HG03575 (cell line): ENCODE measurements at regions not wholly inside any gene's neighbourhood (a gene's known extent, or its start where the extent isn't known, plus 50 kb on each side); places are given as distances from the start of the nearest gene placed in this dataset.

Experiments used
- ATAC-seq: cut with Tn5 transposase; IDR thresholded peaks from one replicate; pipeline ENCODE4 v1.9.1; 2021; ENCODE audit not compliant: unreplicated experiment, insufficient number of reproducible peaks, low FRiP score; ENCODE audit errors: extremely low read depth

DNA sequence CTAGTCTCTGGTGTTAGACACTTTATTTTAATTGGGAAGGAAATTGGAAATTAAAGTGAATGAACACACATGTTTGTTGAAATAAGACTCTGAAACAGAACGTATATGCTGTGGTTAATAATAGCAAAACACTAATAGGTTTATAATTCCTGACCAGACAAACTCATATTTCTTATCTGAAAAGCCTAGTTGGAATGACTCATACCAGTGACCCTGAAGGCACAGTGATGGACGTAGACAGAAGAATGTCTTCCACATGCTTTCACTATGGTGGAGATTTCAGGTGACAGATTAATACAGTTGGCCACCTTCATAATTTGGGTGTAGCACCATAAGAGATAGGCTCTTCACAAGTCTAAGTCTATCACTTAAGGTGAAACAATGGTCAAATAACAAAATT, 83.0 kb upstream of the COL11A1 start:
- ATAC-seq, result no peak

DNA sequence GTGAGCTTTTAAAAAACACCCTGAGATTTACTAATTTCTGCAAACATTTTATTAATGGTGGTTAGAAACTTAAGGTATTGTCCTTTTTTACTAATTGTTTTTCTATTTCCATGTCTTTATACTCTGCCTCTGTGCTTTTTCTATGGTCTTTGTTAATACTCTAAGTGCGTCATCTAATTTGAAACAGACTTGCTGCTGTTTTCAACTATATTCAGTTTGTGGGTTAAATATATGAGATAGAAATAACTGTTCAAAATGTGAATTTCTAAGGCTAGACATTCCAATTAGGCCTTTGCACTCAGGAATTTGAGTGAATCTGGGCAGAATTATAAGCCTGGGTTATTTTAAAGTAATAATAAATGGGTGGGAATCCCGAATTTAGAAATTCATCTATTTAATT, 82.4 kb upstream of the COL11A1 start:
- no peak for ATAC-seq

DNA sequence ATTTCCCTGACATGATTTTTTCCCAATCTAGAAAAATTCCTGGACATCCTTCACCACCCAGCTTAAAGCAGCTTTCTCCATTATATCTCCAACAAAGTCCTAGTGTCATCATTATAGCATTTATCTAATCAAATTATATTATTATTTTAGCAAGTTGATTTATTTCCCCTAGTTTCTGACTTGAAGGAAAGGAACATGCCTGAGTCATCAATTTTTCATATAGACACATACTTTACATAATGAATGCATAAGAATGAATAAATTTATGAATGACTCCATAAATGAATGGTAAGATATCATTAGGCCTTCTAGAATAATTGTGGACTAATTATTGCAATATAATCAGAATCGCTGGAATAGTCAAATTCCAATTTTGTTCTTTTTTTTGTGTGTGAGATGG, 79.4 kb upstream of the COL11A1 start:
- ATAC-seq, result no peak

DNA sequence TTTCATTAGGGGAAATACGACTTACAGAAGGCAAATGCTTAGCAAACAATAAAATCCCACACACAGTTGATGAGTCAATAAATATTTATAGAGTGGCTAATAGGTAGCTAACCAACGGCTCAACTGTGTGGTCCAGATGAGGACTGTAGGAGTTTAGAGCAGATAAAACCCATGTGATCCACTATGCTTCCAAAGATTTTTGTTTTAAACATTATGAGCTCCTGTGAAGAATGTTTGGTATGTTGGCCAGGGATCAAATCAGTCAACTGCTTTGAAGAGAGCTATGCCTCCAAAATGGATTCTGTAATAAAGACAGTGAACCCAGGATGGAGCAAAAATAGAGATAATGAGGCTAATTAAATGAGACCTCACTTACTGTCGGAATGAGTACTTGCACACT, 72.3 kb upstream of the COL11A1 start:
- ATAC-seq, result no peak

DNA sequence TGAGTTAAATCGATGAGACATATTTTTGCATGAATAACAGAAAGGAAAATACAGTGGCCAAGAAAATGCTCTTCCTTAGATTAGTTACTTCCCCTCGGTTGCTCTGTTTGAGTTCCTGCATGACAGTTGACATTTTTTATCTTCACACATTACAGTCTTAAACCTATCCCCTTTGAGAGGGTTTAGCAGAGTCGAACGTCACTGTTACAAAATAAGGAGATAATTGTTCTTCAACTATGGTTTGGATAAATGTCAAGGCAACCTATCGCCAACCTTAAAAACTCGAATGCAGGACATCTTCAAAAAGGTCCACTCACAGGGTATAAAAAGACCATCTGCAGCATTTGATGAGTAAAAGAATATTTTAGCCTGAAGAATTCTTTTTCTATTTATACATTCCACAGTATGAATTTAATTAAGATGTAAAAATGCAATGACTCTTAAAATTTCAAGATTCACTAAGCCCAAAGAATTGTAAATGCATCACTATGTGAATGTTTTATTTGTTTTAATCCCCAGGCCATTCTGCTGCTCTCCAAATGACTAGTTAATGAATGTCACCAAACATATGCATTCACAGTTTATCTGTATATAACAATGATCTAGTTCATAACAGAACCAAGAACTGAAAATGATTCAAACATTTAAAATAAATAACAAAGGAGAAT, 68.9 kb upstream of the COL11A1 start:
- ATAC-seq, result no peak

DNA sequence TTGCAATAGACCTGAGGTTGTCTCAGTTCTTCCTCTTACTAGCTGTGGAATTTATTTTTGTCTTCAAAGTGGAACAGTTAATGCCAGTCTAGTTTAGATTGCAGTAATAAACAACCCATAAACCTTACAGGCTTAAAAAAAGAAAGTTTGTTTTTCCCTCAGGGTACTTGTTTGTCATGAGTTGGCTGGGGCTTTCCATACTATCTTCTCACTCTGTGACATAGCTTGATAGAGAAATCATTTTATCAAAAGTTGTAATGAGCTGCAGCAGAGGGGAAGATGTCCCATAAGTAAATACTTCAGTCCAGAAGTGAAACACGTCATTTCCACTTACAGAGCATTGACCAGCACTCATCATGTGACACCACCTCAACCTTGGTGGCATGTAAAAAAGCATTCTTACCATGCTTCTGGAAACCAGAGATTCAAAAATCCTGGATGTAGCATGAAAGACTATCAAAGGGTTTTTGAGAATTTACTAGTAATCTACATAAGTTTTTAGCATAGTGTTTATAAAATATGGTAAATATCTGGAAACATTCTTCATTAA, 62.8 kb upstream of the COL11A1 start:
- ATAC-seq, result no peak

DNA sequence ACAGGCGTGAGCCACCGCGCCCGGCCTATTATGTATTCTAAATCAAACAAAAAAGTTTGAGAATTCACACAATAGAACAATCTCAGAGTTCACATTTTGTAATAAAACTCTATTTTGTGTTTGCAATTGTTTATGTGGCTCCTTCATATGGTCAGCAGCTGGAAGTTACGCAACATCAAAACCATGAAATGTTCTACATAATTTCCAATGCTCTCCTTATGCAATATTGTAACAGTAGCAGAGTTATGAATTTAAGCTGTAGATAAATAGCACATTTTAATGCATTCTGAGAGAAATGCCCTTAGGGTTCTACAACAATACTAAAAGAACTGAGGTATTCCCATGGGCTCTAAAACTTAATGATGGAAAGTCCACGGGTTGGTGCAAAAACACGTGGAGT, 62.3 kb upstream of the COL11A1 start:
- no peak for ATAC-seq

DNA sequence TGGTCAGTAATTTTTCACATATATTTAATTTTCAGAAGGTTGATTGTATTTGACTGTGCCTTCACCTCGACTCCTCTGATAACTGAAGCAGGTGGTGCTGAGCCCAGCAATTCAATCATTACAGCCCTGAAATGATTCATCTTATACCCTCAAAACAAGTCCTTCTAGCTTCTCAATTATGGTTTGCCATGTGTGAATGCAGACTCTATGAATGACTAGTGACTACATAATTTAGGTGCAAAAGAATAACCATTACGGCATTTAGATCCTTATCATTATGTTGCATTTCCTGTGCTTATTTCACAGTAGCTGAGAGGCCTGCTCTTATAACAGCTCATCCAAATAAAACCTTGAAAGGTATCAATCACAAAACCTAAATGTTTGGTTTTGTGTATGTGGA, 54.0 kb upstream of the COL11A1 start:
- ATAC-seq, result no peak

DNA sequence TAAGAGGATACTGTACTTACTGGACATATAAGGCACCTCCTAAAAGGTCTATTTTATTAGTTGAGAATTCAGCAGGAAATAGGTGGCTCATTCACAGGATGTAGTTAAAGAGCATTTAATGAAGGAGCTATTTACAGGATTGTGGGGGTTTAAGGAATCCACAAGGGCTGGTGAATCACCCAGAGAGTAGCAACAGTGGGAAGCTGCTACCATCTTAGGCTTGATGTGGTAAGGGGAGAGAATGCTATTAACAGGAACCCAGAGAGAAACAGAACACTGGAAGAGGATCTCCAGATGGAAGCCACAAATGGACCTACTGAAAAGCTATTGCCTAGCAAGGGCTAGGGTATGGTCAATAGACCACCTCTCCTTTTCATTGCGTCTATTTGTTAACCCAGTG, 52.0 kb upstream of the COL11A1 start:
- no peak for ATAC-seq
